Activated B cell treated with CpG ODN at 0.5 μM for 24 hours (primary cell): ENCODE measurements at regions not wholly inside any gene's neighbourhood (a gene's known extent, or its start where the extent isn't known, plus 50 kb on each side); places are given as distances from the start of the nearest gene placed in this dataset.

Experiments used
- ATAC-seq: fragments of 200-7000 bp; cut with Tn5 transposase; one replicate; pipeline ENCODE4 v1.10.0; 2021; ENCODE audit warnings: low read depth, mild to moderate bottlenecking, moderate library complexity
- CTCF ChIA-PET: fragments of 350-600 bp; sonication (Branson Sonifier 250); formaldehyde crosslinking; loops from one replicate; lab custom pipeline; 2021; ENCODE audit warnings: antibody characterized with exemption; lab: Charles Lee
- POLR2A ChIA-PET: fragments of 350-600 bp; sonication (Branson Sonifier 250); formaldehyde crosslinking; loops from one replicate; lab custom pipeline; 2021; ENCODE audit warnings: antibody characterized with exemption; lab: Charles Lee
- DNase-seq: peaks from one replicate; pipeline ENCODE4 v3.0.0; 2022
- H3K27ac Mint-ChIP-seq: one replicate; pipeline ENCODE4 v1.8.0; 2020; ENCODE audit warnings: mixed read lengths
- H3K27me3 Mint-ChIP-seq: one replicate; pipeline ENCODE4 v1.8.0; 2021; ENCODE audit warnings: mixed read lengths
- H3K36me3 Mint-ChIP-seq: one replicate; pipeline ENCODE4 v1.8.0; 2021; ENCODE audit warnings: low read depth, mixed read lengths
- H3K4me1 Mint-ChIP-seq: one replicate; pipeline ENCODE4 v1.8.0; 2021; ENCODE audit warnings: mixed read lengths
- H3K4me3 Mint-ChIP-seq: one replicate; pipeline ENCODE4 v1.8.0; 2020; ENCODE audit warnings: mild to moderate bottlenecking, mixed read lengths
- H3K9me3 Mint-ChIP-seq: one replicate; pipeline ENCODE4 v1.8.0; 2020; ENCODE audit warnings: mixed read lengths
- CTCF ChIP-seq: fragments of 200-600 bp; IDR thresholded peaks from one replicate; pipeline ENCODE4 v1.8.0; 2022; ENCODE audit warnings: antibody characterized with exemption, mild to moderate bottlenecking
- intact Hi-C: fragments of 100-400 bp; cut with micrococcal nuclease; formaldehyde crosslinking; loops from one replicate; pipeline ENCODE4 v1.15.1; 2024

- intact Hi-C loops = no loop called here
- H3K4me3 Mint-ChIP-seq = no peak overlapping the region
- ChIA-PET POLR2A (no interaction called here), CTCF (no interaction called here)
- no peaks in the 10 kb centered on the region for H3K36me3 Mint-ChIP-seq
- DNase-seq (no peak), ATAC-seq (no peak)
- H3K27ac Mint-ChIP-seq = no peak overlapping the region
- no peak for TF ChIP-seq CTCF
- no peaks in the 10 kb centered on the region for H3K27me3 Mint-ChIP-seq
- H3K9me3 Mint-ChIP-seq = no peaks in the 10 kb centered on the region
- H3K4me1 Mint-ChIP-seq = no peaks in the 10 kb centered on the region
Measured at GRCh38 chr10:105769248-105770184, 1128.4 kb downstream of the SORCS3 start.

GRCh38 chr10:105763611-105764010, 1122.5 kb downstream of the SORCS3 start:
- H3K4me1 Mint-ChIP-seq = no peaks in the 10 kb centered on the region
- CTCF ChIA-PET = no interaction called here
- no peak for DNase-seq
- no peak overlapping the region for H3K27ac Mint-ChIP-seq
- H3K9me3 Mint-ChIP-seq = no peaks in the 10 kb centered on the region
- intact Hi-C loops = no loop called here
- ATAC-seq = no peak
- TF ChIP-seq CTCF = no peak
- POLR2A ChIA-PET = no interaction called here
- no peaks in the 10 kb centered on the region for H3K27me3 Mint-ChIP-seq
- H3K4me3 Mint-ChIP-seq = no peak overlapping the region
- H3K36me3 Mint-ChIP-seq = no peaks in the 10 kb centered on the region

GRCh38 chr10:105761576-105762260, 1120.6 kb downstream of the SORCS3 start:
- no peak for TF ChIP-seq CTCF
- no peaks in the 10 kb centered on the region for H3K4me1 Mint-ChIP-seq
- ChIA-PET POLR2A (no interaction called here), CTCF (no interaction called here)
- no peaks in the 10 kb centered on the region for H3K27me3 Mint-ChIP-seq
- no peak overlapping the region for H3K4me3 Mint-ChIP-seq
- intact Hi-C loops = no loop called here
- no peak overlapping the region for H3K27ac Mint-ChIP-seq
- no peaks in the 10 kb centered on the region for H3K9me3 Mint-ChIP-seq
- DNase-seq (no peak), ATAC-seq (no peak)
- no peaks in the 10 kb centered on the region for H3K36me3 Mint-ChIP-seq

GRCh38 chr10:105759669-105760068, 1118.6 kb downstream of the SORCS3 start:
- H3K9me3 Mint-ChIP-seq = no peaks in the 10 kb centered on the region
- intact Hi-C loops = no loop called here
- no peaks in the 10 kb centered on the region for H3K36me3 Mint-ChIP-seq

More at GRCh38 chr10:105759669-105760068, 1118.6 kb downstream of the SORCS3 start:
- ATAC-seq (no peak), DNase-seq (no peak)
- POLR2A ChIA-PET = no interaction called here
- H3K4me1 Mint-ChIP-seq = no peaks in the 10 kb centered on the region
- H3K27ac Mint-ChIP-seq = no peak overlapping the region
- no peak overlapping the region for H3K4me3 Mint-ChIP-seq
- H3K27me3 Mint-ChIP-seq = no peaks in the 10 kb centered on the region
- CTCF ChIA-PET = no interaction called here
- no peak for TF ChIP-seq CTCF
